ENCODE measurements at regions not wholly inside any gene's neighbourhood (a gene's known extent, or its start where the extent isn't known, plus 50 kb on each side); places are given as distances from the start of the nearest gene placed in this dataset.

GRCh38 chr7:24478137-24478655 lies 95.1 kb upstream of the PALS2 start:
- H3K4me3 ChIP-seq, result no peak overlapping the region
- H3K27me3 ChIP-seq, result peaks cover 0 to 1% (median 0%) of the 10 kb centered on the region in 7 donors
- H3K27ac ChIP-seq, result no peak overlapping the region
- H3K9me3 ChIP-seq, result no peaks in the 10 kb centered on the region
- no peak for TF ChIP-seq CTCF (IDR thresholded peaks at IDR 0.05)
- DNase-seq (no peak), ATAC-seq (no peak)
- WGBS, 2 donors, result 52 to 60% methylated on average over 3 of the region's 3 CpGs
- H3K36me3 ChIP-seq, result no peaks in the 10 kb centered on the region
- intact Hi-C loops (cut with DNase I), result no loop called here
- H3K4me1 ChIP-seq, result peaks cover 0 to 19% (median 7%) of the 10 kb centered on the region in 9 donors

- Histone ChIP-seq H3K27ac (no peak overlapping the region), H3K9me3 (no peaks in the 10 kb centered on the region), H3K4me1 (peaks cover 0 to 19% (median 7%) of the 10 kb centered on the region in 9 donors), H3K4me3 (no peak overlapping the region), H3K27me3 (peaks cover 0 to 5% (median 0%) of the 10 kb centered on the region in 7 donors), H3K36me3 (no peaks in the 10 kb centered on the region)
- ATAC-seq (no peak), DNase-seq (no peak)
- 67 to 70% methylated on average over 5 of the region's 5 CpGs for WGBS, 2 donors
- TF ChIP-seq CTCF (IDR thresholded peaks at IDR 0.05), result no peak
- intact Hi-C loops (cut with DNase I), result no loop called here
Observed at GRCh38 chr7:24480501-24480900, 92.8 kb upstream of the PALS2 start.

- intact Hi-C loops (cut with DNase I), result no loop called here
- no peak for TF ChIP-seq CTCF (IDR thresholded peaks at IDR 0.05)
Observed at GRCh38 chr7:24483804-24484203, 89.4 kb upstream of the PALS2 start.

GRCh38 chr7:24492576-24492975 lies 80.7 kb upstream of the PALS2 start:
- 81 to 90% methylated on average over 2 of the region's 2 CpGs for WGBS, 2 donors
- intact Hi-C loops (cut with DNase I), result no loop called here
- Histone ChIP-seq H3K27ac (no peak overlapping the region), H3K9me3 (peaks cover 0 to 15% (median 0%) of the 10 kb centered on the region in 11 donors), H3K36me3 (no peaks in the 10 kb centered on the region), H3K4me1 (no peaks in the 10 kb centered on the region), H3K27me3 (peaks cover 0 to 1% (median 0%) of the 10 kb centered on the region in 7 donors), H3K4me3 (no peak overlapping the region)
- DNase-seq, result no peak
- TF ChIP-seq CTCF (IDR thresholded peaks at IDR 0.05), result no peak
- ATAC-seq, result no peak

More at GRCh38 chr7:24483804-24484203, 89.4 kb upstream of the PALS2 start:
- DNase-seq (no peak), ATAC-seq (no peak)
- peaks cover 0 to 22% (median 0%) of the 10 kb centered on the region in 7 donors for H3K27me3 ChIP-seq
- H3K4me1 ChIP-seq, result no peaks in the 10 kb centered on the region
- 61% methylated on average over 2 of the region's 2 CpGs for WGBS, 2 donors
- no peak overlapping the region for H3K4me3 ChIP-seq
- H3K27ac ChIP-seq, result no peak overlapping the region
- no peaks in the 10 kb centered on the region for H3K36me3 ChIP-seq
- H3K9me3 ChIP-seq, result no peaks in the 10 kb centered on the region
